BLaER1 treated with 17β-estradiol and CSF1 and Interleukin-3, amounts not matched to agents 10 nM and 100 nM (cell line): ENCODE measurements at regions not wholly inside any gene's neighbourhood (a gene's known extent, or its start where the extent isn't known, plus 50 kb on each side); places are given as distances from the start of the nearest gene placed in this dataset.

Experiments
- H3K27ac ChIP-seq, 11 experiments: shearing (Covaris generic); formaldehyde crosslinking; 2 replicates each; pipeline ENCODE4 v1.8.1; 2022
- H3K27me3 ChIP-seq, 11 experiments: shearing (Covaris generic); formaldehyde crosslinking; 2 replicates each; pipeline ENCODE4 v1.8.1; 2022
- H3K36me3 ChIP-seq, 11 experiments: shearing (Covaris generic); formaldehyde crosslinking; 2 replicates each; pipeline ENCODE4 v1.8.1; 2022
- H3K4me1 ChIP-seq, 10 experiments: shearing (Covaris generic); formaldehyde crosslinking; 2 replicates each; pipeline ENCODE4 v1.8.1; 2022
- H3K4me2 ChIP-seq, 11 experiments: shearing (Covaris generic); formaldehyde crosslinking; 2 replicates each; pipeline ENCODE4 v1.8.1; 2022
- H3K4me3 ChIP-seq, 10 experiments: shearing (Covaris generic); formaldehyde crosslinking; 2 replicates each; pipeline ENCODE4 v1.8.1; 2022
- H3K9ac ChIP-seq, 11 experiments: shearing (Covaris generic); formaldehyde crosslinking; 2 replicates each; pipeline ENCODE4 v1.8.1; 2022
- H3K9me3 ChIP-seq, 11 experiments: shearing (Covaris generic); formaldehyde crosslinking; replicated peaks in 1 of 11; 2 replicates each; pipeline ENCODE4 v1.8.1; 2022
- H4K20me1 ChIP-seq, 11 experiments: shearing (Covaris generic); formaldehyde crosslinking; 2 replicates each; pipeline ENCODE4 v1.8.1; 2022
- Cebpa-rat ChIP-seq, 11 experiments: shearing (Covaris generic); IDR thresholded peaks; 2 replicates each; pipeline ENCODE4 v1.8.1; 2022

DNA sequence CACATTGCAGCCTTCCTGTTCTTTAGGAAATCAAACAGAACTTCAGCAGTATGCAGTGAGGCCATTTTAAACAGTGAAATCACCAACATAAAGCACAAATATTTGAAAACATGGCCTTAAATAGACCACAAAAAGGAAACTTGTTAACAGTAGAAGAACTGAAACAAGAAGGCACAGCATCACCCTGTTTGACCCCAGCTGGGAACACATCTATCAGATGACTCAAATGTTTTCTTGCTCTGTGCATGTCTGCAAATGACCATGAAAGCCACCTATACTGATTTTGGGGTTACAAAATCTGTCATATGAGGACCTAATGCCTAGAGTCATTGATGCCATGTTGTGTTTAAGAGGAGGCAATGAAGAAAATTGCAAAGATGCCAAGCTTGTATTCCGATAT, 123.8 kb upstream of the ADGRF1 start:
- no peaks in the 10 kb centered on the region for H3K36me3 ChIP-seq
- no peak overlapping the region for H3K4me3 ChIP-seq
- no peak for TF ChIP-seq Cebpa-rat (IDR thresholded peaks at IDR 0.05)
- H3K9me3 ChIP-seq: peaks cover 0 to 9% (median 0%) of the 10 kb centered on the region in 11 experiments; a peak in 1 of 22 replicates
- H3K4me1 ChIP-seq: peaks cover 36 to 98% (median 50%) of the 10 kb centered on the region in 10 experiments
- H3K9ac ChIP-seq: peak overlapping the region in 7 of 11 experiments; percentile 1 to 60 (median 47); a peak in 9 of 22 replicates
- peak overlapping the region; percentile 34 to 81 (median 45) for H3K4me2 ChIP-seq
- peak overlapping the region; percentile 21 to 78 (median 62); a peak in 17 of 22 replicates for H3K27ac ChIP-seq
- H3K27me3 ChIP-seq: no peaks in the 10 kb centered on the region
- no peaks in the 10 kb centered on the region for H4K20me1 ChIP-seq

DNA sequence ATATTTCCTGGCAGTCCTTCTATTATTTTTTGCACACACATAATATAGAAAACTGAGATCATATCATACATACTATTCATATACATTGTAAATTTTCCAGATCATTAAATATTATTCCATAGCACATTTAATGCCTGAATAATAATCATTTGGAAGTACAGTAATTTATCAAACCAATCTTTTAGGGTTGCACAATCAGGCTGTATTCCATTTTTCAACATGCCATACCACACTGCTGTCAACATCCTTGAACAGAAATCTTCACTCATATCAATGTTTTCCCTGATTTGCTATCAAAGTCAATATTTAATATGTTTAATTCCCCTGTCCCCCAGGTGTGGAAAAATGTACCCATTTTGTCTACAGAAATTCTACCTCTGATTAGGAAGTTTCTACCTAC, 122.7 kb upstream of the ADGRF1 start:
- H3K4me1 ChIP-seq: peaks cover 28 to 98% (median 42%) of the 10 kb centered on the region in 10 experiments; a peak in 18 of 20 replicates

DNA sequence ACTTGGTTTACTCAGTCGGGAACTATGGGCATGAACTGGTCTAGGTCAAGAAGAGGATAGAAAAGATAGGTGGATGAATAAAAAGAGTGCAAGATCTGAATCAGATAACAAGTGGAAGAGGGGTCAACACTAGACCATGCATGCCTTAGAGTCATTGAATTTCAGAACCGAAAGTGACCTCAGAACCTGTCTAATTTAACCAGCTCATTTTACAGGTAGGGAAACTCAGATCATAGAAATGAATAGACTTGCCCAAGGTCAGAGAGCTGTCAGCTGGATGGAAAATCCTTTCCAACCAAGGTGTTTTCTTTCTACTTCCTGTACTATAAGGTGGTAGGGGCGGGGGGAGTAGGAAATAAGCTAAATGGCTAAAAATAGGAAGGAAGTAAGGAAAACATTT, 121.4 kb upstream of the ADGRF1 start:
- Histone ChIP-seq H3K9me3 (peaks cover 0 to 9% (median 0%) of the 10 kb centered on the region in 11 experiments; a peak in 1 of 22 replicates), H3K4me3 (no peak overlapping the region), H3K36me3 (no peaks in the 10 kb centered on the region), H3K9ac (no peak overlapping the region), H3K27ac (peak overlapping the region in 1 of 11 experiments; percentile 24; a peak in 2 of 22 replicates), H3K4me1 (peaks cover 28 to 91% (median 38%) of the 10 kb centered on the region in 10 experiments; a peak in 17 of 20 replicates), H3K27me3 (no peaks in the 10 kb centered on the region), H4K20me1 (no peaks in the 10 kb centered on the region), H3K4me2 (peak overlapping the region in 10 of 11 experiments; percentile 8 to 75 (median 38); a peak in 15 of 22 replicates)
- no peak for TF ChIP-seq Cebpa-rat (IDR thresholded peaks at IDR 0.05)

More for the DNA sequence above, 122.7 kb upstream of the ADGRF1 start:
- TF ChIP-seq Cebpa-rat (IDR thresholded peaks at IDR 0.05): no peak
- Histone ChIP-seq H3K4me2 (peak overlapping the region in 3 of 11 experiments; percentile 43 to 81 (median 70); a peak in 4 of 22 replicates), H3K36me3 (no peaks in the 10 kb centered on the region), H3K27ac (peak overlapping the region in 4 of 11 experiments; percentile 60 to 78 (median 64); a peak in 4 of 22 replicates), H3K9ac (no peak overlapping the region), H3K27me3 (no peaks in the 10 kb centered on the region), H3K9me3 (peaks cover 0 to 9% (median 0%) of the 10 kb centered on the region in 11 experiments; a peak in 1 of 22 replicates), H4K20me1 (no peaks in the 10 kb centered on the region), H3K4me3 (no peak overlapping the region)

GRCh38 chr6:47162793-47163192, 120.7 kb upstream of the ADGRF1 start:
- H3K9ac ChIP-seq: no peak overlapping the region
- H3K27me3 ChIP-seq: no peaks in the 10 kb centered on the region
- no peak overlapping the region for H3K4me3 ChIP-seq
- TF ChIP-seq Cebpa-rat (IDR thresholded peaks at IDR 0.05): no peak
- H3K4me1 ChIP-seq: peaks cover 28 to 83% (median 38%) of the 10 kb centered on the region in 10 experiments; a peak in 17 of 20 replicates
- H3K27ac ChIP-seq: peak overlapping the region in 4 of 11 experiments; percentile 4 to 56 (median 32); a peak in 6 of 22 replicates
- H4K20me1 ChIP-seq: no peaks in the 10 kb centered on the region
- H3K9me3 ChIP-seq: peaks cover 0 to 9% (median 0%) of the 10 kb centered on the region in 11 experiments; a peak in 1 of 22 replicates
- H3K36me3 ChIP-seq: no peaks in the 10 kb centered on the region
- H3K4me2 ChIP-seq: peak overlapping the region; percentile 14 to 75 (median 50); a peak in 17 of 22 replicates

DNA sequence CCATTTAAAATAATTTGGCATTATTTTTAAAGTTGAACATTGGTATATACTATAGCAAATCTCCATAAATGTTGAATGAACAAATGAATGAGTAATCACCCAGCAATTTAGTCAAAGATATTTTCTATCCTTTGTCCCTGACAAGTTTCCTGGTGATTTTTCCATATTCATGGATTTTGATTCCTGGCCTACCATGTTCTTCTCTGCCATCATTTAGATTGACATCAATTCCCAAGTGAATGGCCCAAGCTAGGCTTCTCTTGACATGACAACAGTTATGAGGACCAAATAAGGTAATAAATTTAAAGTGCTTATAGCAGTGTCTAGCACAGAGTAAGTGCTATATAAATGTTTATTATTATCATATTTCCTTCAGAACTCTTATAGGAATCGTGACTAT, 120.1 kb upstream of the ADGRF1 start:
- no peak for TF ChIP-seq Cebpa-rat (IDR thresholded peaks at IDR 0.05)
- H3K4me2 ChIP-seq: peak overlapping the region in 7 of 11 experiments; percentile 14 to 75 (median 50); a peak in 11 of 22 replicates
- peaks cover 28 to 79% (median 38%) of the 10 kb centered on the region in 10 experiments; a peak in 17 of 20 replicates for H3K4me1 ChIP-seq
- H3K4me3 ChIP-seq: no peak overlapping the region
- H3K9ac ChIP-seq: no peak overlapping the region
- H4K20me1 ChIP-seq: no peaks in the 10 kb centered on the region
- H3K36me3 ChIP-seq: no peaks in the 10 kb centered on the region
- H3K9me3 ChIP-seq: peaks cover 0 to 9% (median 0%) of the 10 kb centered on the region in 11 experiments; a peak in 1 of 22 replicates
- peak overlapping the region in 3 of 11 experiments; percentile 24 to 56 (median 39); a peak in 5 of 22 replicates for H3K27ac ChIP-seq
- H3K27me3 ChIP-seq: no peaks in the 10 kb centered on the region

GRCh38 chr6:47161176-47161687, 119.1 kb upstream of the ADGRF1 start:
- peak overlapping the region in 5 of 11 experiments; percentile 2 to 76 (median 54); a peak in 10 of 22 replicates for H3K4me2 ChIP-seq
- peak overlapping the region in 5 of 11 experiments; percentile 19 to 62 (median 48); a peak in 9 of 22 replicates for H3K27ac ChIP-seq
- H3K9me3 ChIP-seq: peaks cover 0 to 9% (median 0%) of the 10 kb centered on the region in 11 experiments; a peak in 1 of 22 replicates
- peaks cover 23 to 69% (median 30%) of the 10 kb centered on the region in 10 experiments; a peak in 17 of 20 replicates for H3K4me1 ChIP-seq
- H3K27me3 ChIP-seq: no peaks in the 10 kb centered on the region
- H3K36me3 ChIP-seq: no peaks in the 10 kb centered on the region
- no peaks in the 10 kb centered on the region for H4K20me1 ChIP-seq
- peak overlapping the region in 1 of 11 experiments; percentile 1; a peak in 1 of 22 replicates for H3K9ac ChIP-seq
- no peak overlapping the region for H3K4me3 ChIP-seq
- TF ChIP-seq Cebpa-rat (IDR thresholded peaks at IDR 0.05): no peak

DNA sequence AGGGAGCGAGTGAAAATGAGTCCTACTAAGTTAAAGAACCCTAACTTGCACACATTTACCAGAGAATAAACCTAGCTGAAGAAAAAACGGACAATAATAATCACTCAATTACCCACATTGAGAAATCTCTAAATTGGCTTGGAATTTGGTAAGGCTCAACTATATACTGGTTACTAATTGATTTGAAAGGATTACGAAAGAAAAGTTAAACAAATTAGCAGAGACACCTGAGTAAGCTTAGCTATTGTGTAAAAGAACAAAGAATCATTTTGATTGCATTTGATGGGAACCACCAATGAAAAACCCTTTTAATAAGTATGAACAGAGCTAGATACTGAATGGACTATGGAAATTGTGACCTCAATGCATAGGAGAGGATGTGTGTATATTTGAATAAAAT, 118.6 kb upstream of the ADGRF1 start:
- Histone ChIP-seq H3K4me3 (no peak overlapping the region), H4K20me1 (no peaks in the 10 kb centered on the region), H3K27ac (peak overlapping the region in 5 of 11 experiments; percentile 19 to 62 (median 48); a peak in 8 of 22 replicates), H3K9me3 (peaks cover 0 to 9% (median 0%) of the 10 kb centered on the region in 11 experiments; a peak in 1 of 22 replicates), H3K4me2 (peak overlapping the region in 5 of 11 experiments; percentile 2 to 76 (median 53); a peak in 8 of 22 replicates), H3K4me1 (peaks cover 17 to 64% (median 25%) of the 10 kb centered on the region in 10 experiments; a peak in 17 of 20 replicates), H3K36me3 (no peaks in the 10 kb centered on the region), H3K27me3 (no peaks in the 10 kb centered on the region), H3K9ac (no peak overlapping the region; a peak in 1 of 22 replicates)
- TF ChIP-seq Cebpa-rat (IDR thresholded peaks at IDR 0.05): no peak

GRCh38 chr6:47159763-47160162, 117.6 kb upstream of the ADGRF1 start:
- no peaks in the 10 kb centered on the region for H3K27me3 ChIP-seq

DNA sequence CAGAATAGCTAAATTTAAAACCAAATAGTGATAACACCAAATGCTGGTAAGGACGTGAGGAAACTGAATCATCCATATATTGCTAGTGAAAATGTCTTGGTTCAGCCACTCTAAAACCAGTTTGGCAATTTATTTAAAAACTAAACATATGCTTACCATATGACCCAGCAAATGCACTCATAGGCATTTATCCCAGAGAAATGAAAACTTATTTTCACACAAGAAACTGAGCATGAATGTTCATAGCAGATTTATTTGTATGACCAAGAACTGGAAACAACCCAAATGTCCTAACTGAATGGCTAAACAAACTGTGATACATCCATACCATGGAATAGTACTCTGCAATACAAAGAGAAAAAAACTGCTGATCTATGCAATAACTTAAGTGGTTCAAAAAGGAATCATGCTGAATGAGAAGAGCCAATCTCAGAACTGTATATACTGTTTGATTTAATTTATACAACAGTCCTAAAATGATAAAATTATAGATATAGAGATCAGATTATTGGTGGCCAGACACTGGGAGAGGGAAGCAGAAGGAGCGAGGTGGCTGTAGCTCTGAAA, 115.6 kb upstream of the ADGRF1 start:
- no peak overlapping the region for H3K4me3 ChIP-seq
- no peaks in the 10 kb centered on the region for H3K27me3 ChIP-seq
- no peaks in the 10 kb centered on the region for H4K20me1 ChIP-seq
- H3K9ac ChIP-seq: no peak overlapping the region
- H3K36me3 ChIP-seq: no peaks in the 10 kb centered on the region
- no peaks in the 10 kb centered on the region for H3K9me3 ChIP-seq
- TF ChIP-seq Cebpa-rat (IDR thresholded peaks at IDR 0.05): no peak
- no peak overlapping the region for H3K4me2 ChIP-seq
- H3K4me1 ChIP-seq: peaks cover 3 to 34% (median 10%) of the 10 kb centered on the region in 10 experiments; a peak in 15 of 20 replicates
- H3K27ac ChIP-seq: no peak overlapping the region

More at GRCh38 chr6:47159763-47160162, 117.6 kb upstream of the ADGRF1 start:
- Histone ChIP-seq H3K4me3 (no peak overlapping the region), H3K27ac (no peak overlapping the region), H4K20me1 (no peaks in the 10 kb centered on the region), H3K9me3 (peaks cover 0 to 7% (median 0%) of the 10 kb centered on the region in 11 experiments; a peak in 1 of 22 replicates), H3K4me1 (peaks cover 13 to 55% (median 20%) of the 10 kb centered on the region in 10 experiments; a peak in 15 of 20 replicates), H3K4me2 (no peak overlapping the region; a peak in 1 of 22 replicates), H3K36me3 (no peaks in the 10 kb centered on the region), H3K9ac (no peak overlapping the region)
- TF ChIP-seq Cebpa-rat (IDR thresholded peaks at IDR 0.05): no peak
